ENCODE measurements at regions not wholly inside any gene's neighbourhood (a gene's known extent, or its start where the extent isn't known, plus 50 kb on each side); places are given as distances from the start of the nearest gene placed in this dataset.

DNA sequence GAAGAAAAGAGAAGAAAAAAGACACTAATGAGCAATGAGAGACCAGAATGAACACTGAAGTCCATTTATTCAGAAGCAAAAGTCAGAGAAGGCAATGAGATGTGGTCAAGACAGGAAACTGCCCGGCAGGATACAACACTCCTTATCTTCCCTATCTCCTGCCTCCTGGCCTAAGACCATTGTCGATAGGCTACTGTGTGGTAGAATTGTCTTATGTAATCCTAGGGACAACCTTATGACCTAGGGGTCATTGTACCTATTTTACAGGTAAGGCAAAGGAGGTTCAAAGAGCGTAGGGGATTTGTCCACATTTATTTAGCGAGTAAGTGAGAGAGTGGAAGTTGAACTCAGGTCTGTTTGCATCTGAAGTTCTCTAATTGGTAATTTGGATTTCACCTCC, 63.0 kb upstream of the PTPN3 start:
- TF ChIP-seq, protein P1, sequence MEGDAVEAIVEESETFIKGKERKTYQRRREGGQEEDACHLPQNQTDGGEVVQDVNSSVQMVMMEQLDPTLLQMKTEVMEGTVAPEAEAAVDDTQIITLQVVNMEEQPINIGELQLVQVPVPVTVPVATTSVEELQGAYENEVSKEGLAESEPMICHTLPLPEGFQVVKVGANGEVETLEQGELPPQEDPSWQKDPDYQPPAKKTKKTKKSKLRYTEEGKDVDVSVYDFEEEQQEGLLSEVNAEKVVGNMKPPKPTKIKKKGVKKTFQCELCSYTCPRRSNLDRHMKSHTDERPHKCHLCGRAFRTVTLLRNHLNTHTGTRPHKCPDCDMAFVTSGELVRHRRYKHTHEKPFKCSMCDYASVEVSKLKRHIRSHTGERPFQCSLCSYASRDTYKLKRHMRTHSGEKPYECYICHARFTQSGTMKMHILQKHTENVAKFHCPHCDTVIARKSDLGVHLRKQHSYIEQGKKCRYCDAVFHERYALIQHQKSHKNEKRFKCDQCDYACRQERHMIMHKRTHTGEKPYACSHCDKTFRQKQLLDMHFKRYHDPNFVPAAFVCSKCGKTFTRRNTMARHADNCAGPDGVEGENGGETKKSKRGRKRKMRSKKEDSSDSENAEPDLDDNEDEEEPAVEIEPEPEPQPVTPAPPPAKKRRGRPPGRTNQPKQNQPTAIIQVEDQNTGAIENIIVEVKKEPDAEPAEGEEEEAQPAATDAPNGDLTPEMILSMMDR (IDR thresholded peaks at IDR 0.05), result no peak
- no peak for TF ChIP-seq POLR2A (IDR thresholded peaks at IDR 0.05)
